ENCODE measurements at regions not wholly inside any gene's neighbourhood (a gene's known extent, or its start where the extent isn't known, plus 50 kb on each side); places are given as distances from the start of the nearest gene placed in this dataset.
"Not testable (repeated sequence)": the region's sequence is repeated elsewhere in the genome, so short reads cannot be mapped to it uniquely, and the experiment has no call there.

DNA sequence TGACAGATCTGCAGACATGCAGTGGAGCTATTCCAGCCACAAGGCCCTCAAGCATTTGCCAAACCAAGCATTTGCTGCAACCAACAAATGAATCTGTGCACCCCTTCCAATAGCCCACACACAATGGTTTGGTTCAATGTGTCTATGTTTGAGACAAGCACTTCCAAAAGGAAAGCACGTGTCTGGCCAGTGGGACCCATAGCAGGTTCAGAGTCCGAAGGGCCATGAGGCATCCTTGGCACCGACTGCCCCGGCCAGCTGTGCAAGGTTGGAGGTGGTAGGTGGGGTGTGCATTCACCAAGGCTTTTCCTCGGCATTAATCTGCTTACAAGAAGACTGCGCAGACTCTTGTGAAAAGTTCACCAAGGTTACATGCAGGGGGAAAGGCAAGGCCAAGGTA lies 190.9 kb downstream of the BCL2L11 start:
- H3K27me3 ChIP-seq (replicated peaks; ENCODE audit: control insufficient read depth, insufficient read depth, low read length); DNase-seq (ENCODE audit: low read depth); H3K36me3 ChIP-seq (ENCODE audit: control insufficient read depth, insufficient read depth, low read length, severe bottlenecking); H3K9ac ChIP-seq (ENCODE audit: low read length); H3K4me3 ChIP-seq (ENCODE audit: low read length); H3K4me1 ChIP-seq (ENCODE audit: control insufficient read depth, insufficient read depth, low read length); H3K9me3 ChIP-seq (ENCODE audit: control insufficient read depth, low read length): not testable (repeated sequence)

DNA sequence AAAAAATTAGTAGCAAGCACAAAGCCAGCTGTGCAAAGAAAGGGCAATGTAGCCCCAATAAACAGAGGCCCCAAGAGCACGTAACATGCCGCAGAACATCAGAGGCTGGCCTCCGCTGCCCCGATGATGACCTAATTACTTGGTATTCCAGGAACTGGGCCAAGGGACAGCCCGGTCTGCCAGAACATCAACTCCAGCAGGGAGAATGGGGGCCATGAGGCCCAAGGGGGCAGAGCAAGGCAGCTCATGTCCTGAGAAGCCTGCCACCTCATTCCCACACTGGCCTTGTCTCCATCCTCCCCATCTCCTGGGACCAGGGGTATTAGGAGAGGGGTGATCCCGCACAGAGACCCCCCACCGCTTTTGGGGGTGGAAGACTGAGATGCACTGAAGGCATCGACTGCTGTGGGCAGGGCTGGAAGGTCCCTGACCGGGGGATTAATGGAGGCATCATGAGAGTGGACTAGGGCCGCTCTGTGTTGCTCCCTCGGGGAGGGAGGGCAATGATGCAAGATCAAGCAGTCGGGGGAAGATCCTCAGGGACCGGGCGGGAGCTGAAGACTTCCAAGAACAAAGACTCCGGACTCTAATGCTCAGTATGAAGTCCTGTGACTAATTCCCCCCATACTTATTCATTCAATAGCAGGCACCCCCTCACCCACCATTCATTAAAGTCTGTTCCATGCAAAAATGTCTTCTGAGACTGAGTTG lies 192.3 kb downstream of the BCL2L11 start:
- not testable (repeated sequence) for H3K36me3 ChIP-seq (ENCODE audit: control insufficient read depth, insufficient read depth, low read length, severe bottlenecking); H3K27me3 ChIP-seq (replicated peaks; ENCODE audit: control insufficient read depth, insufficient read depth, low read length); H3K9me3 ChIP-seq (ENCODE audit: control insufficient read depth, low read length); H3K9ac ChIP-seq (ENCODE audit: low read length); H3K4me3 ChIP-seq (ENCODE audit: low read length); H3K4me1 ChIP-seq (ENCODE audit: control insufficient read depth, insufficient read depth, low read length)
- DNase-seq (ENCODE audit: low read depth), result peak; percentile 21

DNA sequence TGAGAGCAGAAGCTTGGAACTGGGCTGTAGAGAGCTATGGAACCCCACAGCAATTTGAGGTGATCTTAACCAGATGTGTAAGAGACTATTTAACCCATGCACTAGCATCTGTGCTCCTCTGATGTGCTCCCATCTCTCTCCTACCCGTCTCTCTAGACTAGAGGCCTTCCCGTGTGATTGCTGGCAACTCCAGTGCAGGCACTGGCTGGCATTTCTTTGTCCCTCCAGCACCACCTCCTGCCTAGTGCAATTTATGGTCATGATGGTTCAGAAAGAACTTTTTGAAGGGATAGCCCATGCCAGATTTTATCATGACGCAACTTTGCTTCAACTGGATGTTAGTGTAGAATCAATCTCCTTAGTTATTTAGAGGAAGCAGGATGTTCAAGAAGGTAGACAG lies 193.0 kb downstream of the BCL2L11 start:
- not testable (repeated sequence) for H3K9me3 ChIP-seq (ENCODE audit: control insufficient read depth, low read length); H3K36me3 ChIP-seq (ENCODE audit: control insufficient read depth, insufficient read depth, low read length, severe bottlenecking); H3K4me1 ChIP-seq (ENCODE audit: control insufficient read depth, insufficient read depth, low read length); DNase-seq (ENCODE audit: low read depth); H3K9ac ChIP-seq (ENCODE audit: low read length); H3K27me3 ChIP-seq (replicated peaks; ENCODE audit: control insufficient read depth, insufficient read depth, low read length); H3K4me3 ChIP-seq (ENCODE audit: low read length)

DNA sequence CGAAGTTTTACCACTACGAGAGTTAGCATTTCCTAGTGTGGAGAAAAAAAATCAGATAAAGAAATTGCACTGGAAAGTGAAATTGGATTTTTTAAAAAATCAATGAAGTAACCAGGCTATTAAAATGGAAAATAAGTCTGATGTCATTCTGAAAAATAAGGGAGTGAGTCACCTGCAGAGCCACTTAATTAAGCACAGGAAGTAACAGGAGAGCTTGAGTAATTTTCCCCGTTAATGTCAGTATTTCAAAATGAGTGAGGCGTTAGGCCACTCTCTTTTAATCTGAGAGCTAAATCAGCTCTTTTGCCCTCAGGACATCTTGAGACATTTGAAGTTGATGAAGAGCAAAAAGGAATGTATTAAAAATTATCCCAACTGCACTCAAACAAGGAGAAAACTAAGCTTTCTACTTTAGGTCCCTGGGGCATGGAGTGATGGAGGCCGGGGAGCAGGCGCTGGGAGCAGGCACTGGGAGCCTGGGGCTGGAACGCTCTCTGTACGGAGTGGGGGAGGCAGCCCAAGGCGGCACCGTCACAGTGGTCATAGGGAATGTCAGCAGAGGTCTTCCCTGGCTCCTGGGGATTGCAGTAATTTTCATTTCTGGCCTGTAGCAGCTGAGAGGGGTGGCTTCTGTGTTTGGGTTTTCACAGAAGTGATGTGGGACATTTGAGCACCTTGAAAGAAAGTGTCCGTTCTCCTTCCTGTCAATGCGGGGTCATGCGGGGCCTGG lies 194.6 kb downstream of the BCL2L11 start:
- not testable (repeated sequence) for H3K9ac ChIP-seq (ENCODE audit: low read length); DNase-seq (ENCODE audit: low read depth)

DNA sequence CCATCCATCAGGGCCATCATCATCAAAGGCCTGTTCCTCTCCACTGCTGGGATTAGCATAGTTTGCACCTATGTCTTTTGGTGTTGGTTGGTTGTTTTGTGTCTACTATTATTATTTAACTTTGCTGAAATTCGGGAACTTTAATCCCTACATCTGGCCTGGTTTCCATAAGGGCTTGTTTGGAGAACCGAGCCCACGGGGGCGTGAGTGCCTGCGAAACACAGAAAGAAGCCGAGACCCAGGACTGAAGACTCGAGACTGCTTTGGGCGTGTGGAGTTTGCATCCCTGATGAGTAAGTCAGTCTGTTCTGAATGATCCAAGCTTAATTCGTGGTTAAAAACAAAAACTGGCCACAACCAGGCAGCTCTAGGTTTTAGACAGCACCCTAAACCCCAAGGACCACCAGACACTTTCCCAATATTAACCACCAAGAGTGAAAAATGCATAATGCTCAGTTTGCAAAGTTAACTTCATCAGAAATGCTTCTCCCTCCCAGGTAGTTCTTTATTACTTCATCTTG lies 195.6 kb downstream of the BCL2L11 start:
- H3K4me3 ChIP-seq (ENCODE audit: low read length); H3K9ac ChIP-seq (ENCODE audit: low read length); DNase-seq (ENCODE audit: low read depth); H3K4me1 ChIP-seq (ENCODE audit: control insufficient read depth, insufficient read depth, low read length); H3K9me3 ChIP-seq (ENCODE audit: control insufficient read depth, low read length); H3K27me3 ChIP-seq (replicated peaks; ENCODE audit: control insufficient read depth, insufficient read depth, low read length); H3K36me3 ChIP-seq (ENCODE audit: control insufficient read depth, insufficient read depth, low read length, severe bottlenecking): not testable (repeated sequence)

More for the DNA sequence above, 194.6 kb downstream of the BCL2L11 start:
- not testable (repeated sequence) for H3K4me3 ChIP-seq (ENCODE audit: low read length); H3K36me3 ChIP-seq (ENCODE audit: control insufficient read depth, insufficient read depth, low read length, severe bottlenecking); H3K27me3 ChIP-seq (replicated peaks; ENCODE audit: control insufficient read depth, insufficient read depth, low read length); H3K9me3 ChIP-seq (ENCODE audit: control insufficient read depth, low read length); H3K4me1 ChIP-seq (ENCODE audit: control insufficient read depth, insufficient read depth, low read length)

DNA sequence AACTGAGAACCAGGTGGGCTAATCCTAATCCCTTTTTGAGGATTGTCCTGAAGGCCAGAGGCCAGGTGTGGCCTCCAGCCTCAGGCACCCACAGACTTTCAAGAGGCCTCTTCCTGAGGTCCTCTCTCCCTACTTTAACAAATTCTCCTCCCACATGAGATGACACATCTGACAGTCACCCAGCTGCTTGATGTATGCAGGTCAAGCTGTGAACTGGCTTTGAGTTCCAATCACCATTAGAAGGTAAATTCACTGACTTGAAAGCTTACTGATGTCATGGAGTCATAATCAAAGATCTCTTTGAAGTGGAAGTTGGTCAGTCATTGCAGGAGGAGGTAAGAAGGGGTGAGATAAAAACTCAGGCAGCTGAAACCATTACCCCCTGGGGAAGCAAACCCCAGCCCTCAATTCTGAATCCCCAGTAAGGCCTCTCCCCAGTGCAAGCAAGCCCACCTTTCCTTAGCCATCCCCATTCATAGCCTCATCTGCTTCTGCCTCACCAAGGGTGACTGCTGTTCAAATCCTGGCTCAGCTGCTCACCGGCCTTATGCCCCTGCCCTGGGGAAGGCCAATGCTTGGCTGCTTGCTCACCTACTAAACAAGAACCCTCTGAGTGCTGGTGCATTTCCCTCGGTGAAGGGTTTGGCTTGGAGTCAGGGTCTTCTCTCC lies 196.3 kb downstream of the BCL2L11 start:
- not testable (repeated sequence) for H3K36me3 ChIP-seq (ENCODE audit: control insufficient read depth, insufficient read depth, low read length, severe bottlenecking); H3K9me3 ChIP-seq (ENCODE audit: control insufficient read depth, low read length); H3K4me1 ChIP-seq (ENCODE audit: control insufficient read depth, insufficient read depth, low read length); DNase-seq (ENCODE audit: low read depth); H3K9ac ChIP-seq (ENCODE audit: low read length); H3K4me3 ChIP-seq (ENCODE audit: low read length); H3K27me3 ChIP-seq (replicated peaks; ENCODE audit: control insufficient read depth, insufficient read depth, low read length)

DNA sequence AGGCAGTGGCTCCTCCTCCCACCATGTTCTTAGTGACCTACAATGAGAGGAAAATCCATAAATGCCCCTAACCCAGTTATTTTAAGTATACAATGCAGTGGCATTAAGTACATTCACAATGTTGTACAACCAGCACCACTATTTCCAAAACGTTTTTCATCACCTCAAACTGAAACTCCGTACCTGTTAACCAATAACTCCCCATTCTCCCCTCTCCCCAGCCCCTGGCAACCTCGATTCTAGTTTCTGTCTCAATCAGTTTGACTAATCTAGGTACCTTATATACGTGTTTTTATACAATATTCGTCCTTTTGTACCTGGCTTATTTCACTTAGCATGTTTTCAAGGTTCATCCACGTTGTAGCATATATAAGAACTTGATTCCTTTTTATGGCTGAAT lies 198.8 kb downstream of the BCL2L11 start:
- DNase-seq (ENCODE audit: low read depth); H3K4me3 ChIP-seq (ENCODE audit: low read length); H3K9me3 ChIP-seq (ENCODE audit: control insufficient read depth, low read length): not testable (repeated sequence)

DNA sequence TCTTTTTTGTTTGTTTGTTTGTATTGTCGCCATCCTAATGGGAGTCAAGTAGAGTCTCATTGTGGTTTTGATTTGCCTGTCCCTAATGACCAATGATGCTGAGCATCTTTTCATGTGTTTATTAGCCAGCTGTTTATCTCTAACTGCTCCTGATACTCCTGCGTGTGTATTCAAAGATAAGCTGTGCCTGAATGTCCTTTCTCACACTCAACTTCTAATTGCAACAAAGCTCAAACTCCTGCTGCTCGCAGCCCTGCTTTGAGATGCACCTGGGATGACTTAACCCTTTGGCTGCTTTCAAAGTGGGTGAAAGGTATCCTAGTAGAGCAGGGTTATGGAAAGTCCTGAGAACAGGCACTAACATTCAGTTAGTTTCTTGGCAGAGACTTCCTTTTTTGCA lies 199.6 kb downstream of the BCL2L11 start:
- H3K9me3 ChIP-seq (ENCODE audit: control insufficient read depth, low read length); DNase-seq (ENCODE audit: low read depth); H3K4me1 ChIP-seq (ENCODE audit: control insufficient read depth, insufficient read depth, low read length); H3K4me3 ChIP-seq (ENCODE audit: low read length); H3K36me3 ChIP-seq (ENCODE audit: control insufficient read depth, insufficient read depth, low read length, severe bottlenecking); H3K9ac ChIP-seq (ENCODE audit: low read length); H3K27me3 ChIP-seq (replicated peaks; ENCODE audit: control insufficient read depth, insufficient read depth, low read length): not testable (repeated sequence)

More for the DNA sequence above, 198.8 kb downstream of the BCL2L11 start:
- not testable (repeated sequence) for H3K4me1 ChIP-seq (ENCODE audit: control insufficient read depth, insufficient read depth, low read length); H3K27me3 ChIP-seq (replicated peaks; ENCODE audit: control insufficient read depth, insufficient read depth, low read length); H3K36me3 ChIP-seq (ENCODE audit: control insufficient read depth, insufficient read depth, low read length, severe bottlenecking); H3K9ac ChIP-seq (ENCODE audit: low read length)

DNA sequence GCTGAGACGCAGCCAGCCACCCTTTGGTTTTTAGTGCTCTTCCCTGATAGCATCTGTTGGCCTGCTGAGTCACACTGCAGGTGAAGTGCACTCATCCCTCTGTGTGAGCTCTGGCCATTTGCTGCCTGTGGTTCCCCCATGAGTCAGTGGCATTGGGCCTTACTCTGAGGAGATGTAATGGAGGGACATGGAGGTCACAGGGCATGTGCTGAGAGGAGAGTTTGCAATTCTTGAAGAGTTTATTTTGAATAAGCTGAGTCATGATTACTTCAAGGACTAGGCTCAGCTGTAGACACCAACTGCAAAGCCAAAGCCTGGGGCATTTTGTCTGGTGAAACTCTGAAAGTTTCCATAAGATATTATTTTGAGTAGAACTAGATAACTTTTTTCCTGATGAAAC lies 200.3 kb downstream of the BCL2L11 start:
- H3K9me3 ChIP-seq (ENCODE audit: control insufficient read depth, low read length); H3K36me3 ChIP-seq (ENCODE audit: control insufficient read depth, insufficient read depth, low read length, severe bottlenecking); H3K27me3 ChIP-seq (replicated peaks; ENCODE audit: control insufficient read depth, insufficient read depth, low read length); H3K9ac ChIP-seq (ENCODE audit: low read length); H3K4me3 ChIP-seq (ENCODE audit: low read length); H3K4me1 ChIP-seq (ENCODE audit: control insufficient read depth, insufficient read depth, low read length): not testable (repeated sequence)
- peak; percentile 93 for DNase-seq (ENCODE audit: low read depth)

DNA sequence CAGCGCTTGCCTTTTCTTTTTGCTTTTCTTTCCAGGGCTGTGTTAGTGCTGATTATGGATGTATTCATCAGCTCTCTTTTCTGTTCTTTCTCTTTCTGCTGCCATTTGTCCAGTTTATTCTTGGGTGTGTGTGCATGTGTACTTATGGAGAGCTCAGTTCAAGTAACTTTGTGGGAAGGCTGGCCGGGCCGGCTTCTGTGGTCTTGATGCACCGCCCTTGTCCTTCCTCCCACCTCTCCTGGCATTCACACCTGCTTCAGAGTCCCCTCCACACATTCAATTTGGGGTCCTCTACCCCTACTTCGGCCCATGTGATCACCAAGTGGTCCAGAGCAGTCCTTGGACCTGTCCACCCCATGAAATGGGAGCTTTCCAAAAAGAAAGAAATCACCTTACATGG lies 202.7 kb downstream of the BCL2L11 start:
- not testable (repeated sequence) for H3K4me3 ChIP-seq (ENCODE audit: low read length); H3K27me3 ChIP-seq (replicated peaks; ENCODE audit: control insufficient read depth, insufficient read depth, low read length); H3K36me3 ChIP-seq (ENCODE audit: control insufficient read depth, insufficient read depth, low read length, severe bottlenecking); H3K9ac ChIP-seq (ENCODE audit: low read length); H3K9me3 ChIP-seq (ENCODE audit: control insufficient read depth, low read length); DNase-seq (ENCODE audit: low read depth); H3K4me1 ChIP-seq (ENCODE audit: control insufficient read depth, insufficient read depth, low read length)

DNA sequence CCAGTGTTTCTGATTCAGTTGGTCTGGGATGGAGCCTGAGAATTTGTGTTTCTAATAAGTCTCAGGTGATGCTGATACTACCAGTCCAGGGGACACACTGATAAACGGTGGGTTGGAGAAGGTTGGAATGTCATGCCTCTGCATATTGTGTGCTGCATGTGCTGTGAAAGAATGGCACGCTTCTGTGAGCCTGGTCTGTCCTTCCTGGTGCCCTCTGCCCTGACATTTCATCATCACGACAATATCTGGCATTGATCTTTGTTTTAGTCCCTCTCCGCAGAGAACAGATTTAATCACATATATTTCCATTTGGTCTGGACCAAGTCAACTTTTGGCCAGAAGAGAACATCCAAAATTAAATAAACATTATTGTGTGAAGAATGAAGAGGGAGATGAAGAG lies 207.0 kb downstream of the BCL2L11 start:
- not testable (repeated sequence) for DNase-seq (ENCODE audit: low read depth); H3K27me3 ChIP-seq (replicated peaks; ENCODE audit: control insufficient read depth, insufficient read depth, low read length); H3K4me3 ChIP-seq (ENCODE audit: low read length); H3K4me1 ChIP-seq (ENCODE audit: control insufficient read depth, insufficient read depth, low read length); H3K36me3 ChIP-seq (ENCODE audit: control insufficient read depth, insufficient read depth, low read length, severe bottlenecking); H3K9ac ChIP-seq (ENCODE audit: low read length); H3K9me3 ChIP-seq (ENCODE audit: control insufficient read depth, low read length)

Measured in adipocyte (in vitro differentiated cells).